OCI-LY3 (cell line): ENCODE measurements at regions not wholly inside any gene's neighbourhood (a gene's known extent, or its start where the extent isn't known, plus 50 kb on each side); places are given as distances from the start of the nearest gene placed in this dataset.
A peak's percentile ranks its signal among the peaks of the same experiment; 100 is the strongest.
"Not testable (repeated sequence)": the region's sequence is repeated elsewhere in the genome, so short reads cannot be mapped to it uniquely, and the experiment has no call there.

Experiments used
- H2AFZ ChIP-seq: fragments of 200-600, 300-600 bp; shearing (Covaris generic); 2 replicates; pipeline ENCODE4 v1.6.0; 2014; ENCODE audit warnings: antibody characterized with exemption, low read depth, low read length
- H3K27ac ChIP-seq: fragments of 200-600, 300-600 bp; sonication (generic); 2 replicates; pipeline ENCODE4 v1.5.1; 2014; ENCODE audit warnings: mild to moderate bottlenecking, low read length, moderate library complexity, mixed read lengths
- H3K27me3 ChIP-seq: fragments of 200-600, 300-600 bp; sonication (generic); 2 replicates; pipeline ENCODE4 v1.6.1; 2014; ENCODE audit warnings: low read depth, low read length, mixed read lengths
- H3K36me3 ChIP-seq: fragments of 200-600, 300-600 bp; sonication (generic); replicated peaks from 2 replicates; pipeline ENCODE3; 2014; ENCODE audit warnings: low read depth, low read length, mixed read lengths
- H3K4me1 ChIP-seq: fragments of 300-600, 200-600 bp; sonication (generic); 2 replicates; pipeline ENCODE4 v1.6.1; 2014; ENCODE audit warnings: low read length, mixed read lengths
- H3K4me2 ChIP-seq: fragments of 200-600, 300-600 bp; sonication (generic); 2 replicates; pipeline ENCODE4 v1.6.1; 2014; ENCODE audit warnings: low read length, mixed read lengths
- H3K4me3 ChIP-seq: fragments of 300-600, 200-600 bp; sonication (generic); 2 replicates; pipeline ENCODE4 v1.5.1; 2014; ENCODE audit warnings: antibody characterized with exemption, mild to moderate bottlenecking, low read length, moderate library complexity
- H3K79me2 ChIP-seq: fragments of 300-600, 200-600 bp; shearing (Covaris generic); 2 replicates; pipeline ENCODE4 v1.6.1; 2014; ENCODE audit warnings: mild to moderate bottlenecking, low read length, mixed read lengths
- H3K9ac ChIP-seq: fragments of 300-600, 200-600 bp; shearing (Covaris generic); 2 replicates; pipeline ENCODE4 v1.6.0; 2014; ENCODE audit warnings: mild to moderate bottlenecking, low read length, moderate library complexity
- H3K9me3 ChIP-seq: fragments of 200-600, 300-600 bp; shearing (Covaris generic); 2 replicates; pipeline ENCODE4 v1.6.1; 2014; ENCODE audit warnings: low read length, mixed read lengths; ENCODE audit not compliant: insufficient read depth
- H4K20me1 ChIP-seq: fragments of 200-600, 300-600 bp; sonication (generic); 2 replicates; pipeline ENCODE4 v1.6.1; 2016; ENCODE audit warnings: low read length, mixed read lengths; ENCODE audit not compliant: insufficient read depth
- EZH2phosphoT487 ChIP-seq: fragments of 200-600 bp; shearing (Covaris generic); IDR thresholded peaks from 2 replicates; pipeline ENCODE4 v1.6.1; 2018; ENCODE audit warnings: antibody characterized with exemption, mixed run types, low read depth
- TF ChIP-seq, protein P1 (sequence below): fragments of 200-600, 300-600 bp; sonication (generic); IDR thresholded peaks from 2 replicates; pipeline ENCODE4 v1.5.1; 2014; ENCODE audit warnings: antibody characterized with exemption, low read length, low read depth

DNA sequence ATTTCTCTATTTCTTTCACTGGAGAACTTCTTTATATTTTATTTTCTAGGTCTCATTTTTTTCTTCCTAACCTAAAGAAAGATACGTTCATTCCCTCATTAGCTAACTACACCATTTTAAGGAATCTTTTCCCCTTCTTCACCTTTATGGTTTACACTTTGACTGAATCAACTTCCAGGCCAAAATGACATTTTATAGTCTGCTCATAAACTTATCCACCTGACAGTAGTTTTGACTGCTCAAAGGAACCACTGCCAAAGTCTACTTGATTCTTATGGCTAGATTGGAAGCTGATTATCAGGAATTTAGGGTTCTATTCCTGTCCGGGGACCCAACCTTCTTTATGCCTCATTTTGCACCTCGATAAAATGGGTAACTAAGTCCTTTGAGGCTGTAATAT, 73.0 kb upstream of the FOXP2 start:
- Histone ChIP-seq H3K4me3 (no peak overlapping the region), H3K27me3 (no peaks in the 10 kb centered on the region), H4K20me1 (no peaks in the 10 kb centered on the region), H3K9ac (no peak overlapping the region), H3K4me2 (no peak overlapping the region), H3K9me3 (no peaks in the 10 kb centered on the region), H3K27ac (no peak overlapping the region), H3K36me3 (no peaks in the 10 kb centered on the region), H3K4me1 (peaks cover 5% of the 10 kb centered on the region), H3K79me2 (no peaks in the 10 kb centered on the region), H2AFZ (no peak overlapping the region)
- TF ChIP-seq, protein P1, sequence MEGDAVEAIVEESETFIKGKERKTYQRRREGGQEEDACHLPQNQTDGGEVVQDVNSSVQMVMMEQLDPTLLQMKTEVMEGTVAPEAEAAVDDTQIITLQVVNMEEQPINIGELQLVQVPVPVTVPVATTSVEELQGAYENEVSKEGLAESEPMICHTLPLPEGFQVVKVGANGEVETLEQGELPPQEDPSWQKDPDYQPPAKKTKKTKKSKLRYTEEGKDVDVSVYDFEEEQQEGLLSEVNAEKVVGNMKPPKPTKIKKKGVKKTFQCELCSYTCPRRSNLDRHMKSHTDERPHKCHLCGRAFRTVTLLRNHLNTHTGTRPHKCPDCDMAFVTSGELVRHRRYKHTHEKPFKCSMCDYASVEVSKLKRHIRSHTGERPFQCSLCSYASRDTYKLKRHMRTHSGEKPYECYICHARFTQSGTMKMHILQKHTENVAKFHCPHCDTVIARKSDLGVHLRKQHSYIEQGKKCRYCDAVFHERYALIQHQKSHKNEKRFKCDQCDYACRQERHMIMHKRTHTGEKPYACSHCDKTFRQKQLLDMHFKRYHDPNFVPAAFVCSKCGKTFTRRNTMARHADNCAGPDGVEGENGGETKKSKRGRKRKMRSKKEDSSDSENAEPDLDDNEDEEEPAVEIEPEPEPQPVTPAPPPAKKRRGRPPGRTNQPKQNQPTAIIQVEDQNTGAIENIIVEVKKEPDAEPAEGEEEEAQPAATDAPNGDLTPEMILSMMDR, result no peak
- TF ChIP-seq EZH2phosphoT487, result no peak

DNA sequence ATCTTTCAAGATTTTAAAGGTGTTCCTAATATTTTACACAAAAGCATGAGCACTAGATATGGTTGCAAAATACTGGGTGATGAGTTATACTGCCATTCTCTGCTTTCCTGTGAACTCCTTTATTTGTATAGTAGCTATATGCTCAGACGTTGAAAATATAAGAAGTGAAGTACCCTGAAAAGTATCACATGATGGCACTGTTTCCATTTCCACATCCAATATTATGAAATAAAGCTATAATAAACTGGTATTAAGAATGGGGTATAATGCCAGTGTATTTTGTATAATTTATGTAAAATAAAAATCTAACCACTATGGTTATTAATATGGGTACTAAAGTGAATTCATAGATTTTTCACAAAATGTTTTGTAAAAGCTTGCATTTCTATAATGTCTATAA, 79.6 kb upstream of the FOXP2 start:
- H4K20me1 ChIP-seq, result no peaks in the 10 kb centered on the region
- no peaks in the 10 kb centered on the region for H3K4me1 ChIP-seq
- H2AFZ ChIP-seq, result no peak overlapping the region
- H3K27me3 ChIP-seq, result no peaks in the 10 kb centered on the region
- no peaks in the 10 kb centered on the region for H3K9me3 ChIP-seq
- no peaks in the 10 kb centered on the region for H3K79me2 ChIP-seq
- H3K9ac ChIP-seq, result no peak overlapping the region
- TF ChIP-seq, protein P1, result peak; percentile 27
- TF ChIP-seq EZH2phosphoT487, result no peak
- H3K36me3 ChIP-seq, result no peaks in the 10 kb centered on the region
- H3K4me2 ChIP-seq, result no peak overlapping the region
- no peak overlapping the region for H3K4me3 ChIP-seq
- H3K27ac ChIP-seq, result no peak overlapping the region

DNA sequence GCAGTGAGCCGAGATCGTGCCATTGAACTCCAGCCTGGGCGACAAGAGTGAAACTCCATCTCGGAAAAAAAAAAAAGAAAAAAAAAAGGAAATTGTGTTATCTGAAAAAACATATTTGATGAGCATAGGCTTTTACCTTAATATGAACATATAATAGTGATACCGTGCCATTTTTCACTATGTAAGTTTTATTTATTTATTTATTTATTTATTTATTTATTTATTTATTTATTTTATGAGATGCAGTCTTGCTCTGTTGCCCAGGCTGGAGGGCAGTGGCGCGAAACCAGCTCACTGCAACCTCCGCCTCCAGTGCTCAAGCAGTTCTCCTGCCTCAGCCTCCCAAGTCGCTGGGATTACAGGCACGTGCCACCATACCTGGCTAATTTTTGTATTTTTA, 85.2 kb upstream of the FOXP2 start:
- H3K27me3 ChIP-seq, H3K36me3 ChIP-seq, H3K27ac ChIP-seq, H4K20me1 ChIP-seq, H3K79me2 ChIP-seq, H3K4me3 ChIP-seq, H3K4me1 ChIP-seq, H3K4me2 ChIP-seq, H2AFZ ChIP-seq, H3K9ac ChIP-seq, H3K9me3 ChIP-seq: not testable (repeated sequence)

DNA sequence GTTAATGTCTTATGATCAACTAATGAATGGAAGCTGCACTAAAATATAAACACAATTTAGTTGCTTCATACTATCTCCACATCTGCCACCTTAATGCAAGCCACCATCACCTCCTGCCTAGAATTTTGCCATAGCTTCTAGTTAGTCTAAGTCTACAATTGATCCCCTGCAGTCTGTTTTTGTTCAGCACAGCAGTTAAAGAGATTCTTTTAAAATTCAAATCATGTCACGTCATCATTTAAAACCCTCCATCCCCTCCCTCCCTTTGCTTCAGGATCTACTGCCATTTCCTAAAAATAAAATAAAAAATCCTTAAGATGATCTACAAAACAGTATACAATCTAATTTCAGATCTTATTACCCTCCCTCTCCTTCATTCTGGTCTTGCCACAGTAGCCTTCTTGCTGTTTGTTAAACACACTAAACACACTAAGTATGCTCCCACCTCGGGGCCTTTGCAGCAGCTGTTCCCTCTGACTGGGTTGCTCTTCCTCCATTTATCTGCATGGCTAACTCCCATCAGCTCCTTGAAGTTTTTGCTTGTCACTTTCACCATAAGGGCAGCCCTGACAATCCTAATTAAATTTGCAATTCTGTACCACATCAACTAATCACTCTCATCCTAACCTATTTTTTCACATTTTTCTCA, 97.0 kb upstream of the FOXP2 start:
- no peaks in the 10 kb centered on the region for H3K79me2 ChIP-seq
- no peak overlapping the region for H3K27ac ChIP-seq
- TF ChIP-seq, protein P1, result no peak
- no peak for TF ChIP-seq EZH2phosphoT487
- no peaks in the 10 kb centered on the region for H3K27me3 ChIP-seq
- H3K9me3 ChIP-seq, result no peaks in the 10 kb centered on the region
- no peak overlapping the region for H2AFZ ChIP-seq
- H3K4me3 ChIP-seq, result no peak overlapping the region
- no peak overlapping the region for H3K4me2 ChIP-seq
- H3K36me3 ChIP-seq, result no peaks in the 10 kb centered on the region
- no peaks in the 10 kb centered on the region for H4K20me1 ChIP-seq
- H3K9ac ChIP-seq, result no peak overlapping the region
- H3K4me1 ChIP-seq, result peaks cover 9% of the 10 kb centered on the region

DNA sequence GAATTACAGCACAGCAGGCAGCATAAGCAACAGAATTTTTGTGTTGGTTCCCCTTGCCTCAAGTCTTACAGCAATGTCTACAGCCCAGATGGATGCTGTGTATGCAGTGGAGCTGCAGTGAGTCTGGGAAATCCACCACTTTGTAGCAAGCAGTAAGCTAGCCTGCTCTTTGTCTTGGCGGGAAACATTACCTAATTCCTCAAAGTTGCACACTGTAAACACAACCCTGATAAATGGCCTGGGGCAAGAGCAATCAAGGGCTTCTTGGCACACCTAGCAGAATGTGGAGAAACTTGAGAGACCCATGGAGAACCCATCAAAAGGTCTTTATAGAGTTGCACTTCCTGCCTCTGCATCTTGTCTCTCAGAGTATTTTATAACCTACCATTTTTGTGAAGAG, 102.0 kb upstream of the FOXP2 start:
- Histone ChIP-seq H3K27me3 (no peaks in the 10 kb centered on the region), H3K36me3 (no peaks in the 10 kb centered on the region), H3K9me3 (no peaks in the 10 kb centered on the region), H3K9ac (no peak overlapping the region), H3K4me3 (no peak overlapping the region), H4K20me1 (no peaks in the 10 kb centered on the region), H3K4me2 (no peak overlapping the region), H2AFZ (no peak overlapping the region), H3K79me2 (no peaks in the 10 kb centered on the region), H3K27ac (no peak overlapping the region), H3K4me1 (peaks cover 9% of the 10 kb centered on the region)
- TF ChIP-seq, protein P1, result no peak
- TF ChIP-seq EZH2phosphoT487, result no peak
